DOHH2 (cell line): ENCODE measurements at regions not wholly inside any gene's neighbourhood (a gene's known extent, or its start where the extent isn't known, plus 50 kb on each side); places are given as distances from the start of the nearest gene placed in this dataset.

ENCODE experiments used
- H3F3A ChIP-seq: fragments of 200-600 bp; sonication (generic), shearing (Covaris generic); 2 replicates; pipeline ENCODE4 v1.6.0; 2016; ENCODE audit warnings: antibody characterized with exemption, mild to moderate bottlenecking; ENCODE audit not compliant: control insufficient read depth, insufficient read depth
- H3K27ac ChIP-seq: fragments of 200-600 bp; sonication (generic); 2 replicates; pipeline ENCODE4 v1.5.1; 2014; ENCODE audit warnings: low read depth, mild to moderate bottlenecking, low read length, moderate library complexity
- H3K27me3 ChIP-seq: fragments of 200-600 bp; sonication (generic); 2 replicates; pipeline ENCODE4 v1.6.1; 2014; ENCODE audit warnings: mild to moderate bottlenecking, low read length, mixed read lengths; ENCODE audit not compliant: control insufficient read depth
- H3K36me3 ChIP-seq: fragments of 200-600 bp; sonication (generic); 2 replicates; pipeline ENCODE4 v1.6.1; 2014; ENCODE audit warnings: mild to moderate bottlenecking, low read length, moderate library complexity, mixed read lengths; ENCODE audit not compliant: control insufficient read depth
- H3K4me1 ChIP-seq: fragments of 200-600 bp; sonication (generic); 2 replicates; pipeline ENCODE4 v1.6.1; 2014; ENCODE audit warnings: mild to moderate bottlenecking, low read length, mixed read lengths; ENCODE audit not compliant: control insufficient read depth
- H3K4me2 ChIP-seq: fragments of 200-600 bp; sonication (generic); 2 replicates; pipeline ENCODE4 v1.6.0; 2014; ENCODE audit warnings: mild to moderate bottlenecking, low read length, moderate library complexity
- H3K4me3 ChIP-seq: fragments of 200-600 bp; sonication (generic); 2 replicates; pipeline ENCODE4 v1.5.1; 2014; ENCODE audit warnings: mild to moderate bottlenecking, low read length, mixed read lengths
- H3K79me2 ChIP-seq: fragments of 200-600 bp; sonication (generic); 2 replicates; pipeline ENCODE4 v1.6.1; 2014; ENCODE audit warnings: mild to moderate bottlenecking, low read length, mixed read lengths; ENCODE audit not compliant: control insufficient read depth
- H3K9me2 ChIP-seq: fragments of 200-600 bp; sonication (generic); replicated peaks from 2 replicates; pipeline ENCODE4 v1.6.1; 2014; ENCODE audit warnings: mild to moderate bottlenecking, low read length, mixed read lengths; ENCODE audit not compliant: control insufficient read depth
- H3K9me3 ChIP-seq: fragments of 200-600 bp; sonication (generic); 2 replicates; pipeline ENCODE4 v1.6.1; 2014; ENCODE audit warnings: antibody characterized with exemption, low read length, mixed read lengths; ENCODE audit not compliant: control insufficient read depth, insufficient read depth
- H4K20me1 ChIP-seq: fragments of 200-600 bp; sonication (generic); 2 replicates; pipeline ENCODE4 v1.6.0; 2014; ENCODE audit warnings: low read depth, mild to moderate bottlenecking, antibody characterized with exemption, low read length, moderate library complexity; ENCODE audit not compliant: control insufficient read depth, insufficient read depth
- EZH2phosphoT487 ChIP-seq: fragments of 200-600 bp; sonication (generic); IDR thresholded peaks from 2 replicates; pipeline ENCODE4 v1.6.1; 2017; ENCODE audit warnings: borderline replicate concordance, mild to moderate bottlenecking, antibody characterized with exemption, low read length, moderate library complexity, mixed read lengths
- TF ChIP-seq, protein P1 (sequence below): fragments of 200-600 bp; sonication (generic); IDR thresholded peaks from one replicate; pipeline ENCODE4 v1.5.1; 2014; ENCODE audit warnings: antibody characterized with exemption, mild to moderate bottlenecking, low read depth, low read length; ENCODE audit not compliant: poor library complexity, severe bottlenecking

DNA sequence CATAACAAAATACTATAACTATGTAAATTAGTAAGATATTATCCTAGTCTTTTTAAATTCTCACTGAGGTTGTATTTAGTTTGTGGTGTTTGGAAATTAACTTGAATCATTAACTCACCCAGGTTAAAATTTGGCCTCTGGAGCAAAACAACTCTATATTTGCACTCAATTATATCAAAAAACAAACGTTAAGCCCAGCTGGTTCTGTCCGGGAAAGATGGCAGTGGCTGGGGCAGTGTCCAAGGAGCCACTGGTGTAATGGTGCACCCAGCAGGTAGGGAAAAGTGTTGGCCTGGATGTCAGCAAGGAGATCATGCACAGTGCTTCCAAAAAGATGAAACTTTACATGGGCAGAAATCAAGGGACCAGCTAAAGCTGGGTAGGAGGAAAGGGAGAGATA, 285.3 kb upstream of the CITED2 start:
- Histone ChIP-seq H3K4me2 (no peak overlapping the region), H3K27me3 (no peaks in the 10 kb centered on the region), H3K4me1 (no peaks in the 10 kb centered on the region), H3K4me3 (no peak overlapping the region), H4K20me1 (no peaks in the 10 kb centered on the region), H3F3A (no peaks in the 10 kb centered on the region), H3K9me3 (no peaks in the 10 kb centered on the region), H3K36me3 (no peaks in the 10 kb centered on the region), H3K27ac (no peak overlapping the region), H3K9me2 (no peaks in the 10 kb centered on the region), H3K79me2 (no peaks in the 10 kb centered on the region)
- no peak for TF ChIP-seq EZH2phosphoT487

DNA sequence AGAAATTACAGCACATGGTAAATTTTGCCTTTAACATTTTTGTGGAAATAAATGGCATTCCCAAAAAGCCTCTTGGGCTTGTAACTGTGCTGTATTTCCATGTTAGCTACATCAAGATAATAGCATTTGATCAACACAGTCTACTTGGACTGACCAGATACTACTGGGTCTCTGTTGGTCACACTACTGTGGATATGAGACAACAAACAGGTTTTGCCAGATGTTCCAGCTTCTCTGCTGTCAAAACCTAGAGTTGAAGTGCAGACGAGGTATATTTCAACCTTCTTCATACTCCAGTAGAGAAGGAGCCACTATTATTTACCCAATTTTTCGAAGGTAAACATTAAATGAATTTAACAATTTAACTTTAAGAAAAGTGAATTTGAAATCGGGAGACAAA, 284.7 kb upstream of the CITED2 start:
- Histone ChIP-seq H3K36me3 (no peaks in the 10 kb centered on the region), H3K4me3 (no peak overlapping the region), H4K20me1 (no peaks in the 10 kb centered on the region)

DNA sequence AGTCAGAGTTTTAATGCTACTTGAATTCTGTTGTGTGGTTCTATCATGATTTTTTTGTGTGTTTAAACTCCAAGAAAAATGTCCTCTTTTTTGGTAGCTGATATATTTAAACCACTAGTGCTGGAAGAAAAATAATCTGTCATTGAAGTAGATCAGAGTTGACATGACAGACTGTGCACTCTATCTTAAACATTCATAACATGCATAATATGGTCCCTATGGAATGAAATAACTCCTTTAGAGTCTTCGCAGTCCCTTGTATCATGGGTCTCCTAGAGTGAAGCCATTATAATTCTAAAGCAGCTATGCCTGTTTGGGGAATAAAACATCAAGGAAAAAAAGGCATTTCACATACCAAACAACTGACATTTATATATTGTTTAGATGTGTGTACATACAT, 282.7 kb upstream of the CITED2 start:
- Histone ChIP-seq H3K9me2 (no peaks in the 10 kb centered on the region), H3K27me3 (no peaks in the 10 kb centered on the region), H3K4me3 (no peak overlapping the region), H4K20me1 (no peaks in the 10 kb centered on the region), H3K27ac (no peak overlapping the region), H3K79me2 (no peaks in the 10 kb centered on the region), H3F3A (no peaks in the 10 kb centered on the region), H3K4me2 (no peak overlapping the region), H3K36me3 (no peaks in the 10 kb centered on the region), H3K4me1 (no peaks in the 10 kb centered on the region), H3K9me3 (no peaks in the 10 kb centered on the region)
- TF ChIP-seq EZH2phosphoT487: no peak

More for the DNA sequence above, 284.7 kb upstream of the CITED2 start:
- Histone ChIP-seq H3K79me2 (no peaks in the 10 kb centered on the region), H3F3A (no peaks in the 10 kb centered on the region), H3K27me3 (no peaks in the 10 kb centered on the region), H3K27ac (no peak overlapping the region), H3K9me2 (no peaks in the 10 kb centered on the region), H3K4me2 (no peak overlapping the region), H3K9me3 (no peaks in the 10 kb centered on the region), H3K4me1 (no peaks in the 10 kb centered on the region)
- TF ChIP-seq EZH2phosphoT487: no peak
- TF ChIP-seq, protein P1, sequence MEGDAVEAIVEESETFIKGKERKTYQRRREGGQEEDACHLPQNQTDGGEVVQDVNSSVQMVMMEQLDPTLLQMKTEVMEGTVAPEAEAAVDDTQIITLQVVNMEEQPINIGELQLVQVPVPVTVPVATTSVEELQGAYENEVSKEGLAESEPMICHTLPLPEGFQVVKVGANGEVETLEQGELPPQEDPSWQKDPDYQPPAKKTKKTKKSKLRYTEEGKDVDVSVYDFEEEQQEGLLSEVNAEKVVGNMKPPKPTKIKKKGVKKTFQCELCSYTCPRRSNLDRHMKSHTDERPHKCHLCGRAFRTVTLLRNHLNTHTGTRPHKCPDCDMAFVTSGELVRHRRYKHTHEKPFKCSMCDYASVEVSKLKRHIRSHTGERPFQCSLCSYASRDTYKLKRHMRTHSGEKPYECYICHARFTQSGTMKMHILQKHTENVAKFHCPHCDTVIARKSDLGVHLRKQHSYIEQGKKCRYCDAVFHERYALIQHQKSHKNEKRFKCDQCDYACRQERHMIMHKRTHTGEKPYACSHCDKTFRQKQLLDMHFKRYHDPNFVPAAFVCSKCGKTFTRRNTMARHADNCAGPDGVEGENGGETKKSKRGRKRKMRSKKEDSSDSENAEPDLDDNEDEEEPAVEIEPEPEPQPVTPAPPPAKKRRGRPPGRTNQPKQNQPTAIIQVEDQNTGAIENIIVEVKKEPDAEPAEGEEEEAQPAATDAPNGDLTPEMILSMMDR: no peak

DNA sequence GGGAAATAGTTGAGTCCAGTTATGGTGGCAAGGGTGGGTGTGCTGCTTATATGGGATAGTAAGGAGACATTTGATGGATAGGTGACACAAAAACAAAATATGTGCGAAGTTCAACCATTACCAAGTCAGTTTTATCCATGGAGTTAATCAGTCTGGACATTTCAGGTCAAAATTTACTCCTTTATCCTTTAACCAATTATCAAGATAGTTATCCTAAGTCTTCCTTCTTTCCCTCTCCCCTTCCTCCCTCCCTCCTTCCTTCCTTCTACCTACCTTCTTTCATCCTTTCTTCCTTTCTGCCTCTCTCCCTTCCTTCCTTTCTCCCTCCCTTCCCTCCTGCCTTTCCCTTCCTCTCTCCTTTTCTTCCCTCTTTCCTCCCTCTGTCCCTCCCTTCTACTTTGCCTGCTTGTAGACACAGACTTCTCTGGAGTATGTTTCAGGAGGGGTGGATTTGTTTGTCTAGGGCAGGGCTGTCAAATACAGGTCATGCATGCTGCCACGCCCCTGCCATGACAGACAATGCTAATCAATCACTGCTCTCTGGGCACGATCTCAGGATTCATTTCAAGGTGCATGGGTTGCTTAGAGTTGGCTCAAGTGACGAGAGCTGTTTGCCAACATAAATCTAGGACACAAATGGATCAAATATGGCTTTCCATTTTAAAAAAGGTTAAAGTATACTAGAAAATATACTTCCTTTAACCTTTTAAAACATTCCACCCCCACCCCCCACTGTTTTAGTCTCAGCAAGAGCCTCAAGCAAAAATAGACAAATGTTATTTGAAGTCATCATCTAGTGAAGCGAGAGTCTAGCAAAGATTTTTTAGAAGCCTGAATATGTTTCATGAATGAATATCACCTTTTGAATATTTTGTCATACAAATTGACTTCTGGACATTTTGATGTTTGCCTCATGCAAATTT, 281.6 kb upstream of the CITED2 start:
- H3F3A ChIP-seq: no peaks in the 10 kb centered on the region
- no peak overlapping the region for H3K4me2 ChIP-seq
- TF ChIP-seq EZH2phosphoT487: no peak
- TF ChIP-seq, protein P1: no peak
- no peaks in the 10 kb centered on the region for H4K20me1 ChIP-seq
- no peaks in the 10 kb centered on the region for H3K27me3 ChIP-seq
- H3K79me2 ChIP-seq: no peaks in the 10 kb centered on the region
- H3K4me3 ChIP-seq: no peak overlapping the region
- H3K9me2 ChIP-seq: no peaks in the 10 kb centered on the region
- H3K4me1 ChIP-seq: no peaks in the 10 kb centered on the region
- no peaks in the 10 kb centered on the region for H3K36me3 ChIP-seq
- no peaks in the 10 kb centered on the region for H3K9me3 ChIP-seq
- no peak overlapping the region for H3K27ac ChIP-seq
